Retina (tissue), 1 donor: ENCODE measurements at regions not wholly inside any gene's neighbourhood (a gene's known extent, or its start where the extent isn't known, plus 50 kb on each side); places are given as distances from the start of the nearest gene placed in this dataset.

Experiments
- DNase-seq: peaks from one replicate; pipeline ENCODE4 v3.0.0-alpha.2; 2016

DNA sequence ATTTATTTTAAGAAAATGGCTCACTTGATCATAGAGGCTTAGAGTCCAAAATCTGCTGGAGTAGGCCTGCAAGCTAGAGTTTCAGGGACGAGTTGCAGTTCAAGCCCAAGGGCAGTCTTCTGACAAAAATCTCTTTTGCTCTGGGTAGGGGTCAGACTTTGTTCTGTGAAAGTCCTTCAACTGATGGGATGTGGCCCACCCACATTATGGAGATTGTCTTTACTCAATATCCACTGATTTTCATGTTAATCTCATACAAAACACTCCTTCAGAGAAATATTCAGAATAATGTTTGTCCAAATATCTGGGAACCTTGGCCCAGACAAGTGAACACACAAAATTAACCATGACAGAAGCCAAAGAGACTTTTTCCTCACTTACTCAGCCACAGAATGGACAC, 98.6 kb upstream of the RSPO3 start:
- DNase-seq = no peak

GRCh38 chr6:127022302-127022701, 96.2 kb upstream of the RSPO3 start:
- DNase-seq = no peak

DNA sequence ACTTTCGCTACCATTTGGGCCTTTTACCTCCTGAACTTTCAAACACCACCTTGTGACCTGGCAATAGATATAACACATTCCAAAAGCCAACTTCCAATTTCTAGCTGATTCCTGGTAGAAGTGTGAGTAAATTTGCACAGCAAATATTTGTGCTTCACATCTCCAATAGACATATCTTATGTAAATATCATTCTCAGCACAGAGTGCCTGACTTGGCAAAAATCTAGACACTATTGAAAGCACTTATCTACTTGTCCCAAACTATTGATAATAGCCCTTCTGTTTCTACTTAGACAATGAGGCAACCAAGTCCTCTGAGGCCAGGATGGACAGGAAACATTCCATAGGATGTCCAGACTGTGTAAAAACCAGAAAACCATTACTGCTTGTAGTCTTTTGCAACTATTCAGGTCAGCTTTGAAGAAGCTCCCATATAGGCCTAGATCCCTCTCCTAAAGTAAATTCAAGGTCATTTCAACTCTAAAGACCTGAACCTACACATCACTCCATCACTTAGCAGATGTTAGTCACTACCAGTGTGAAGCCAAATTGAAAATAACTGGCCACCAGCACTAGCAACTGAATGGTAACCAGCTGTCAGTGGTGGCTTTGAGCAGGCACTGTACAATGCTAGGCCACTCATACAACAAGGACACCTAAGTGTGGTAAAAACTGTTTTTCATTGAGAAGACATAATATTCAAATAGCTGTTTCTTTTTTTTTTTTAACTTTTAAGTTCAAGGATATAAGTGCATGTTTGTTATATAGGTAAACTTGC, 95.3 kb upstream of the RSPO3 start:
- DNase-seq = no peak

GRCh38 chr6:127026247-127026646, 92.2 kb upstream of the RSPO3 start:
- no peak for DNase-seq

DNA sequence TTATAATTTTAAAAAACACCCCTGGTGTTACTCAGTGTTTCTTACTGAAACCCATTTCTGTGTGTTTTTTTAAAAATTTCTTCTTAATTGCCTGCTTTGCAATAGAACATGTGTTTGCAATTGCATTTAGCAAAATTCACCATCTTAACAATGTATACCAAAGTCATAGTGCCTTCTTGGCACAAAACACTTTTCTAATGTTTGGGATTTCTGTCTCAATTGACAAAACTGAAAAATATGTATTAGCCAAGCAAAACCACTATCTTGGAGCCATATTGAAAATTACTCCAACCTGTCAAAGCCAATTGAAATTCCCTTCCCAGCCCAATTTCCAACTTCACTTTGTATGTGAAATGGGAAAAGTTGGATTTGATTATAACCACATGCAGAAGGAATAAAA, 88.4 kb upstream of the RSPO3 start:
- no peak for DNase-seq

DNA sequence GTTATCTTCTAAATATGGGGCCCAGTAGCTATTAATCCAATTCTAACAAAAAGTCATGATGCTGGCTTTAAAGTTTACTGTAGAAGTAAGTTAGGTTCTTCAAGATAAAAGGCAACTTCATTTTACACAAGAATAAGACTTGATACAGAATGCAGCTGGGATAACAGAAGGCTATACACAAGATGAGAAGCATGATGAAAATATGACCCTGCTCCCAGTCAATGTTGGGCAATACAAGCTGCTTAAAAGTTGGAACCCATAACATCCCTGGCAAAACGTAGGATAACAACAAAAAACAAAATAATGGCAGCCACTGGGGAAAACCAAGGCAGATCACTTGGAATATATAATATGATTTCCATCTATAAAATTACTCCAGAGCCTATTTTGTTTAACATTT, 87.6 kb upstream of the RSPO3 start:
- DNase-seq = no peak

- DNase-seq = no peak
Measured at GRCh38 chr6:127031511-127031910, 87.0 kb upstream of the RSPO3 start.

GRCh38 chr6:127032971-127033370, 85.5 kb upstream of the RSPO3 start:
- no peak for DNase-seq

DNA sequence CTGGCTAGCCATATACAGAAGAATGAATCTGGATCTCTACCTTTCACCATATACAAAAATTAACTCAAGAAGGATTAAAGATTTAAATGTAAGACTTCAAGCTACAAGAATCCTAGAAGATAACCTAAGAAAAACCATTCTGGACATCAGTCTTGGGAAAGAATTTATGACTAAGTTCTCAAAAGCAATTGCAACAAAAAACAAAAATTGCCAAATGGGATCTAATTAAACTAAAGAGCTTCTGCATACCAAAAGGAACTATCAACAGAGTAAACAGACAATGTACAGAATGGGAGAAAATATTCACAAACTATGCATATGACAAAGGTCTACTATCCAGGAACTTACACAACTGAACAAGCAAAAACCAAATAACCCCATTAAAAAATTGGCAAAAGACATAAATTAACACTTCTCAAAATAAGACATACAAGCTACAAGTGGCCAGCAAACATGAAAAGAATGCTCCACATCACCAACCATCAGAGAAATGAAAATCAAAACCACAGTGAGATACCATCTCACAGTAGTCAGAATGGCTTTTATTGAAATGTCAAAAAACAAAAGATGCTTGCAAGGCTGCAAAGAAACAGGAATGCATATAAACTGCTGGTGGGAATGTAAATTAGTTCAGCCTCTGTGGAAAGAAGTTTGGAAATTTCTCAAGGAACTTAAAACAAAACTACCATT, 66.8 kb upstream of the RSPO3 start:
- DNase-seq = no peak

DNA sequence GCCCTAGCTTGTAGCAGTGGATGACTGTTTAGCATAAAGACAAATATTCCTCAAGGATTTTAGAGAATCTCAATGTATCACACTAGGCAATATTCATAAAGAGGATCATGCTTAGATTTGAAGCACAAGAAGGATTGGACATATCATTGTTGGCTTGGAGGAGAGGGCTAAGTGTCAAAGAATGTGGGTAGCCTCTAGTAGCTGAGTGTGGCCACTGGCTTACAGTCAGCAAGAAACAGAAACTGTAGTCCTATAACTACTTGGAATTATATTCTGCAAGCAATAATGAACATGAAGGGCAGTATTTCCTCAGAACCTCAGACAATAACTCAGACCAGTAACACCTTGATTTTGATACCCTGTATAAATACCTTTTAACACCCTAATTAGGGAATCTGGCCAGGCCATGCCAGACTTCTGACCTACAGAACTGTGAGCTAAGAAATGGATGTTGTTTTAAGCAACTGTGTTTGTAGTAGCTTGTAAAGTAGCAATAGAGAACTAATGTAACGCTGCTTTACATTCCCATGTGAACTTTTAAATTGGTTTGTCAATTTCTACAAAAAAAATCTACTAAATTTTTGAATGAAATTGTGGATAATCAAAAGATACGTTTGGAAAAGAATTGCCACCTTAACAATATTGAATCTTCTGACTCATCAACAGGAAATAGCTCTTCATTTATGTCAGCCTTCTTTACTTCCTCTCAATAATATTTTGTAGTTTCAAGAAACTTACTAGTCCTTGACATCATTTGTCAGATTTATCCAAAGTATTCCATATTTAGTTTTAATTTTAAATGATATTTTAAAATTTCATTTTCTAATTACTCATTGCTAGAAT, 65.2 kb upstream of the RSPO3 start:
- no peak for DNase-seq

DNA sequence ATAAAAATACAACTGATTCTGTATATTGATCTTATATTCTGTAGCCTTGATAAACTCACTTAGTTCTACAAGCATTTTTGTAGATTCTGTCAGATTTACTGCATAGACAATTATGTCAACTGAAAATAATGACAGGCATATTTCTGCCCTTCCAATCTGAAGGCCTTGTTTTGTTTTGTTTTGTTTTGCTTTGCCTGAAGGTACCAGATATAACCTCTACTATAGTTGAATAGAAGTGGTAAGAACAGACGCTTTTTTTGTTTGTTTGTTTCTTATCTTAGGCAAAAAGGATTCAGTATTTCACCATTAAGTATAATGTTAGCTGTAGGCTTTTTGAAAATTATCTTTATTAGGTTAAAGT, 64.6 kb upstream of the RSPO3 start:
- no peak for DNase-seq

GRCh38 chr6:127058027-127058426, 60.4 kb upstream of the RSPO3 start:
- no peak for DNase-seq

DNA sequence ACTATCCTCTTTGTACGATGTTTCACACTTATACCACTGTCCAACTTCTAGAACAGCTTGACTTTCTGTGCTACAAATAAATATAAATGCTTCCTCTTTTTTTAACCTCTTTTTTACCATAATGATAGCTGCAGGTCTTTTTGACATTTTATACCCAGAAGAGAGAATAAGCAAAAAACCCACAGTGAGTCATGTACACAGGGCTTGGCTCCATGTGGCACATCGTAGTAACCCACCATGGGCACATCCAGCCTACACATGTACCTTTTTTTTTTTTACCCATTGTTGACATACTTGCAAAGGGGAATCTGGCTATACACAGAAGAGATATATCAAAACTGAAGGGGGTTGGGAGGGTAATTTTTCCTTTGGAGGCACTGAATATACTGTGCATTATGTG, 59.5 kb upstream of the RSPO3 start:
- DNase-seq = no peak
